PC-9 (cell line): ENCODE measurements at regions not wholly inside any gene's neighbourhood (a gene's known extent, or its start where the extent isn't known, plus 50 kb on each side); places are given as distances from the start of the nearest gene placed in this dataset.

ENCODE experiments used
- EZH2 ChIP-seq: fragments of 200-600 bp; sonication (generic); IDR thresholded peaks from 2 replicates; pipeline ENCODE4 v1.8.0; 2017; ENCODE audit warnings: antibody characterized with exemption, low read depth
- TF ChIP-seq, protein P1 (sequence below): fragments of 200-600 bp; sonication (generic); conservative IDR thresholded peaks from 2 replicates; pipeline ENCODE4 v1.6.1; 2017; ENCODE audit warnings: mixed run types, antibody characterized with exemption, mild to moderate bottlenecking, moderate library complexity

DNA sequence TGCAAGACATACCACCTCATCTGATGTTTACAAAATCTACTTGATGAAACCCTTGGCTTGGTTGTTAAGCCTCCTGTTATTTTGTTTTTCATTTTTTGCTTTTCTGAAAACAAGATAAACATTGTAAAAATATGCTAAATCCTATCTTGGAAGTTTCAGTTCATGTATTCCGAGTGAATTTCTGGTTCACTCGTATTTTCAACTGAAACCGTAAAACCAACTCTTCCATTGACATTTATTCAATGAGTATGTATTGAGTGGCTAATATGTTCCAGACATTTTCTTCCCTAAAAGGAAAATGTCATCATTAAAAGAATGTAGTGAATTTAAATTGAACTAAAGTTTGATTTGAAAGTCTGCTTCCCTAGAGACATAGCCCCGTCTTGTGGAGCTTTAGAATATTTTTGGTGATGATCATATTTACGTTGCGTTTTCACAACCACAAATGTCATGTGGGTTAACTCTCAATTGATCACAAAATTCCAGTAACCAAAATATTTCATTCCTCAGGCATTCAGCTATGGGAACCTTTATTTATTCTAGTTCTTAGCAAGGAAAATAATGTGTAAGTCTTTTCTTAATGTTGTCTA is 204.2 kb downstream of the MBD2 start:
- TF ChIP-seq, protein P1, sequence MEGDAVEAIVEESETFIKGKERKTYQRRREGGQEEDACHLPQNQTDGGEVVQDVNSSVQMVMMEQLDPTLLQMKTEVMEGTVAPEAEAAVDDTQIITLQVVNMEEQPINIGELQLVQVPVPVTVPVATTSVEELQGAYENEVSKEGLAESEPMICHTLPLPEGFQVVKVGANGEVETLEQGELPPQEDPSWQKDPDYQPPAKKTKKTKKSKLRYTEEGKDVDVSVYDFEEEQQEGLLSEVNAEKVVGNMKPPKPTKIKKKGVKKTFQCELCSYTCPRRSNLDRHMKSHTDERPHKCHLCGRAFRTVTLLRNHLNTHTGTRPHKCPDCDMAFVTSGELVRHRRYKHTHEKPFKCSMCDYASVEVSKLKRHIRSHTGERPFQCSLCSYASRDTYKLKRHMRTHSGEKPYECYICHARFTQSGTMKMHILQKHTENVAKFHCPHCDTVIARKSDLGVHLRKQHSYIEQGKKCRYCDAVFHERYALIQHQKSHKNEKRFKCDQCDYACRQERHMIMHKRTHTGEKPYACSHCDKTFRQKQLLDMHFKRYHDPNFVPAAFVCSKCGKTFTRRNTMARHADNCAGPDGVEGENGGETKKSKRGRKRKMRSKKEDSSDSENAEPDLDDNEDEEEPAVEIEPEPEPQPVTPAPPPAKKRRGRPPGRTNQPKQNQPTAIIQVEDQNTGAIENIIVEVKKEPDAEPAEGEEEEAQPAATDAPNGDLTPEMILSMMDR = no peak
- TF ChIP-seq EZH2 = no peak
